PC-3 (cell line): ENCODE measurements at regions not wholly inside any gene's neighbourhood (a gene's known extent, or its start where the extent isn't known, plus 50 kb on each side); places are given as distances from the start of the nearest gene placed in this dataset.

Source experiments
- ATAC-seq: fragments of 200-7000 bp; cut with Tn5 transposase; 2 replicates; pipeline ENCODE4 v1.9.1; 2020; ENCODE audit warnings: mild to moderate bottlenecking, moderate library complexity
- BruUV-seq: library from RNA; stranded (reverse); fragments of 400-500 nt; replicated peaks from 2 replicates; lab custom pipeline; 2021; lab: Mats Ljungman, UMichigan
- CTCF ChIA-PET: fragments of 300-600 bp; sonication (Branson Sonifier 250); formaldehyde crosslinking; loops from one replicate; lab custom pipeline; 2022; ENCODE audit warnings: antibody characterized with exemption; lab: Charles Lee
- POLR2A ChIA-PET: fragments of 300-600 bp; sonication (Branson Sonifier 250); formaldehyde crosslinking; loops from one replicate; lab custom pipeline; 2022; ENCODE audit warnings: antibody characterized with exemption; ENCODE audit not compliant: unreplicated experiment; lab: Charles Lee
- DNase-seq: peaks from one replicate; pipeline ENCODE4 v3.0.0-alpha.2; 2015
- H2AFZ ChIP-seq: fragments of 300-600 bp; sonication (generic); 2 replicates; pipeline ENCODE4 v1.6.0; 2016; ENCODE audit warnings: antibody characterized with exemption, low read length
- H3F3A ChIP-seq: fragments of 300-600 bp; sonication (generic); one replicate; pipeline ENCODE4 v1.6.0; 2017; ENCODE audit warnings: antibody characterized with exemption, low read length, control low read depth, mild to moderate bottlenecking; ENCODE audit not compliant: unreplicated experiment
- H3K27ac ChIP-seq: fragments of 300-600 bp; sonication (generic); 2 replicates; pipeline ENCODE4 v1.5.1; 2016; ENCODE audit warnings: mild to moderate bottlenecking, low read length
- H3K27me3 ChIP-seq: fragments of 300-600 bp; sonication (generic); 2 replicates; pipeline ENCODE4 v1.6.1; 2016; ENCODE audit warnings: low read length, mixed read lengths
- H3K36me3 ChIP-seq: fragments of 300-600 bp; sonication (generic); 2 replicates; pipeline ENCODE4 v1.6.1; 2016; ENCODE audit warnings: low read depth, mixed run types, low read length, mixed read lengths
- H3K4me1 ChIP-seq: fragments of 300-600 bp; sonication (generic); 2 replicates; pipeline ENCODE4 v1.5.1; 2016; ENCODE audit warnings: low read length; ENCODE audit not compliant: insufficient read depth
- H3K4me2 ChIP-seq: fragments of 300-600 bp; sonication (generic); 2 replicates; pipeline ENCODE4 v1.6.0; 2016; ENCODE audit warnings: low read length
- H3K4me3 ChIP-seq: fragments of 300-600 bp; sonication (generic); 2 replicates; pipeline ENCODE4 v1.5.1; 2016; ENCODE audit warnings: mild to moderate bottlenecking, low read length, mixed read lengths
- H3K79me2 ChIP-seq: fragments of 300-600 bp; sonication (generic); 2 replicates; pipeline ENCODE4 v1.6.1; 2017; ENCODE audit warnings: low read length, mixed read lengths
- H3K9ac ChIP-seq: fragments of 300-600 bp; sonication (generic); 2 replicates; pipeline ENCODE4 v1.6.0; 2016; ENCODE audit warnings: mild to moderate bottlenecking, low read length
- H3K9me2 ChIP-seq: fragments of 300-600 bp; sonication (generic); replicated peaks from 2 replicates; pipeline ENCODE4 v1.6.1; 2016; ENCODE audit warnings: mixed run types, low read length, mixed read lengths
- H3K9me3 ChIP-seq: fragments of 300-600 bp; sonication (generic); 2 replicates; pipeline ENCODE4 v1.6.1; 2016; ENCODE audit warnings: low read length, mixed read lengths
- H4K20me1 ChIP-seq: fragments of 300-600 bp; sonication (generic); 2 replicates; pipeline ENCODE4 v1.6.1; 2016; ENCODE audit warnings: low read length, mixed read lengths
- EZH2 ChIP-seq: fragments of 300-600 bp; sonication (generic); IDR thresholded peaks from one replicate; pipeline ENCODE4 v1.6.1; 2017; ENCODE audit warnings: antibody characterized with exemption, mild to moderate bottlenecking, low read length; ENCODE audit not compliant: unreplicated experiment
- EZH2phosphoT487 ChIP-seq: fragments of 300-600 bp; sonication (generic); IDR thresholded peaks from 2 replicates; pipeline ENCODE4 v1.6.1; 2018; ENCODE audit warnings: mild to moderate bottlenecking, antibody characterized with exemption, low read length, borderline replicate concordance
- intact Hi-C: fragments of 100-400 bp; cut with micrococcal nuclease; formaldehyde crosslinking; loops from 2 replicates; pipeline ENCODE4 v1.9.0; 2023
- TF ChIP-seq, protein P1 (sequence below): fragments of 300-600 bp; sonication (generic); conservative IDR thresholded peaks from 2 replicates; pipeline ENCODE4 v1.5.1; 2017; ENCODE audit warnings: antibody characterized with exemption, low read depth, mild to moderate bottlenecking, low read length

- no peak for ATAC-seq
- no peaks in the 10 kb centered on the region for H4K20me1 ChIP-seq
- CTCF ChIA-PET: no interaction called here
Observed at GRCh38 chr11:39674761-39675160, 1784.7 kb downstream of the LRRC4C start.

GRCh38 chr11:39674024-39674423, 1785.4 kb downstream of the LRRC4C start:
- ATAC-seq: no peak
- no peak overlapping the region for H3K4me2 ChIP-seq
- H3K9ac ChIP-seq: no peak overlapping the region
- H3K27me3 ChIP-seq: no peaks in the 10 kb centered on the region
- no peak overlapping the region for H3K27ac ChIP-seq
- TF ChIP-seq EZH2phosphoT487 (no peak), EZH2 (no peak)
- TF ChIP-seq, protein P1, sequence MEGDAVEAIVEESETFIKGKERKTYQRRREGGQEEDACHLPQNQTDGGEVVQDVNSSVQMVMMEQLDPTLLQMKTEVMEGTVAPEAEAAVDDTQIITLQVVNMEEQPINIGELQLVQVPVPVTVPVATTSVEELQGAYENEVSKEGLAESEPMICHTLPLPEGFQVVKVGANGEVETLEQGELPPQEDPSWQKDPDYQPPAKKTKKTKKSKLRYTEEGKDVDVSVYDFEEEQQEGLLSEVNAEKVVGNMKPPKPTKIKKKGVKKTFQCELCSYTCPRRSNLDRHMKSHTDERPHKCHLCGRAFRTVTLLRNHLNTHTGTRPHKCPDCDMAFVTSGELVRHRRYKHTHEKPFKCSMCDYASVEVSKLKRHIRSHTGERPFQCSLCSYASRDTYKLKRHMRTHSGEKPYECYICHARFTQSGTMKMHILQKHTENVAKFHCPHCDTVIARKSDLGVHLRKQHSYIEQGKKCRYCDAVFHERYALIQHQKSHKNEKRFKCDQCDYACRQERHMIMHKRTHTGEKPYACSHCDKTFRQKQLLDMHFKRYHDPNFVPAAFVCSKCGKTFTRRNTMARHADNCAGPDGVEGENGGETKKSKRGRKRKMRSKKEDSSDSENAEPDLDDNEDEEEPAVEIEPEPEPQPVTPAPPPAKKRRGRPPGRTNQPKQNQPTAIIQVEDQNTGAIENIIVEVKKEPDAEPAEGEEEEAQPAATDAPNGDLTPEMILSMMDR: no peak
- H3K79me2 ChIP-seq: no peaks in the 10 kb centered on the region
- H3K4me1 ChIP-seq: peaks cover 4% of the 10 kb centered on the region; the same call in 1 of the 2 replicates
- POLR2A ChIA-PET: no interaction called here
- no peaks in the 10 kb centered on the region for H3K36me3 ChIP-seq
- no peak overlapping the region for H2AFZ ChIP-seq
- BruUV-seq: no TSS peak
- no peaks in the 10 kb centered on the region for H3K9me3 ChIP-seq
- H3K4me3 ChIP-seq: no peak overlapping the region
- intact Hi-C loops: no loop called here
- no peaks in the 10 kb centered on the region for H3K9me2 ChIP-seq
- H4K20me1 ChIP-seq: no peaks in the 10 kb centered on the region
- DNase-seq: no peak
- CTCF ChIA-PET: no interaction called here
- no peaks in the 10 kb centered on the region for H3F3A ChIP-seq

More at GRCh38 chr11:39674761-39675160, 1784.7 kb downstream of the LRRC4C start:
- POLR2A ChIA-PET: no interaction called here
- Histone ChIP-seq H3K36me3 (no peaks in the 10 kb centered on the region), H3K9me3 (no peaks in the 10 kb centered on the region), H3K4me2 (no peak overlapping the region), H3K9me2 (no peaks in the 10 kb centered on the region), H3K9ac (no peak overlapping the region), H3K4me1 (no peaks in the 10 kb centered on the region), H3K27ac (no peak overlapping the region), H2AFZ (no peak overlapping the region), H3K27me3 (no peaks in the 10 kb centered on the region), H3K79me2 (no peaks in the 10 kb centered on the region), H3F3A (no peaks in the 10 kb centered on the region), H3K4me3 (no peak overlapping the region)
- no TSS peak for BruUV-seq
- DNase-seq: no peak
- TF ChIP-seq EZH2 (no peak), EZH2phosphoT487 (no peak)
- TF ChIP-seq, protein P1: no peak
- intact Hi-C loops: no loop called here

DNA sequence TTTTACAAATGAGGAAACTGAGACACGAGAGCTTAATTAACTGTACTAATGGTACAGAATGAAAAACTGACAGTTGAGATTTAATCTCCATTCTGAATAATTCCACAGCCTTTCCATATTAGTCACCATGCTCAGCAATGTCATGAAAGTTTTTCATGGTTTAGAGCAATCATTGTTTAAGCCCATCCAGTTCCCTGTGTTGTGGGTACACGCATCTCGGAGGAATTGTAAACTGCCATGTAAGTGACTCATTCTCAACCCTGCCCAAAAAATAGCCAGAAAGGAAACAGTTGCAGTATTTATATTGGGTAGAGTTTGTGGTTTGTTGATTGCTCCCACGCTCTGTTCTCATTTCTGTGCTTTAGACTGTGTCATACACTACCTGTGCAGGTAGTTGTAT, 1790.8 kb downstream of the LRRC4C start:
- Histone ChIP-seq H3K27me3 (no peaks in the 10 kb centered on the region), H3K9me3 (no peaks in the 10 kb centered on the region), H4K20me1 (no peaks in the 10 kb centered on the region), H3K4me2 (no peak overlapping the region), H3K79me2 (no peaks in the 10 kb centered on the region), H3F3A (no peaks in the 10 kb centered on the region), H3K9me2 (no peaks in the 10 kb centered on the region), H3K36me3 (no peaks in the 10 kb centered on the region), H3K4me1 (peaks cover 6% of the 10 kb centered on the region; the same call in 1 of the 2 replicates), H3K9ac (no peak overlapping the region), H2AFZ (no peak overlapping the region), H3K4me3 (no peak overlapping the region), H3K27ac (peak overlapping the region; percentile 57)
- no TSS peak for BruUV-seq
- DNase-seq (peak; percentile 69), ATAC-seq (no peak)
- intact Hi-C loops: no loop called here
- ChIA-PET CTCF (no interaction called here), POLR2A (no interaction called here)
- no peak for TF ChIP-seq EZH2phosphoT487
- TF ChIP-seq, protein P1: no peak
- no peak for TF ChIP-seq EZH2
